ENCODE measurements at regions not wholly inside any gene's neighbourhood (a gene's known extent, or its start where the extent isn't known, plus 50 kb on each side); places are given as distances from the start of the nearest gene placed in this dataset.

DNA sequence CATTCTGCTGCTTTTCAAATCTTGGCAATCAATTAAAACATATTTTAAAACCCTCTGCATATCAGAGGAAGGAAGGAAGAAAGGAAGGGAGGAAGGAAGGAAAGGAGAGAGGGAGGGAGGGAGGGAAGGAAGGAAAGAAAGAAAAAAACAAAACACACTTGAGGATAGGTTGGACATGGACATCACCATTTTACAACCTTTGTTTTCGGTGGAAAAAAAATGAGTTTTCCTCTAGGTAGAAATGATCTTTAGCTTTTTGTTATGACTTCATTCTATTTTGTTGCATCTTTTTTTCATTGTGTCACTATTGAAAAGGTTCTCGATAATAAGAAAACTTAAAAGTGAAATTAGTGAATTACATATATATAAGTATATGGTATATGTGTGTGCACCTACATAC, 522.9 kb downstream of the NOVA1 start:
- TF ChIP-seq, protein P1, sequence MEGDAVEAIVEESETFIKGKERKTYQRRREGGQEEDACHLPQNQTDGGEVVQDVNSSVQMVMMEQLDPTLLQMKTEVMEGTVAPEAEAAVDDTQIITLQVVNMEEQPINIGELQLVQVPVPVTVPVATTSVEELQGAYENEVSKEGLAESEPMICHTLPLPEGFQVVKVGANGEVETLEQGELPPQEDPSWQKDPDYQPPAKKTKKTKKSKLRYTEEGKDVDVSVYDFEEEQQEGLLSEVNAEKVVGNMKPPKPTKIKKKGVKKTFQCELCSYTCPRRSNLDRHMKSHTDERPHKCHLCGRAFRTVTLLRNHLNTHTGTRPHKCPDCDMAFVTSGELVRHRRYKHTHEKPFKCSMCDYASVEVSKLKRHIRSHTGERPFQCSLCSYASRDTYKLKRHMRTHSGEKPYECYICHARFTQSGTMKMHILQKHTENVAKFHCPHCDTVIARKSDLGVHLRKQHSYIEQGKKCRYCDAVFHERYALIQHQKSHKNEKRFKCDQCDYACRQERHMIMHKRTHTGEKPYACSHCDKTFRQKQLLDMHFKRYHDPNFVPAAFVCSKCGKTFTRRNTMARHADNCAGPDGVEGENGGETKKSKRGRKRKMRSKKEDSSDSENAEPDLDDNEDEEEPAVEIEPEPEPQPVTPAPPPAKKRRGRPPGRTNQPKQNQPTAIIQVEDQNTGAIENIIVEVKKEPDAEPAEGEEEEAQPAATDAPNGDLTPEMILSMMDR (IDR thresholded peaks at IDR 0.05): no peak
- TF ChIP-seq POLR2A (IDR thresholded peaks at IDR 0.05): no peak
